ENCODE measurements at regions not wholly inside any gene's neighbourhood (a gene's known extent, or its start where the extent isn't known, plus 50 kb on each side); places are given as distances from the start of the nearest gene placed in this dataset.

GRCh38 chr18:70453058-70453775 lies 164.4 kb downstream of the SOCS6 start:
- 21% methylated on average over 9 of the region's 12 CpGs for WGBS (ENCODE audit: low lambda C conversion rate)
- peak; percentile 71 for ATAC-seq
- BruUV-seq (replicated peaks), result no TSS peak

GRCh38 chr18:70452501-70452900 lies 163.7 kb downstream of the SOCS6 start:
- Histone ChIP-seq H3K27me3 (ENCODE audit: control insufficient read depth in 1 of 2, insufficient read depth in 2 of 2, low read length in 2 of 2) (no peaks in the 10 kb centered on the region), H3K9ac (ENCODE audit: insufficient read depth, low read depth, low read length) (no peak overlapping the region), H3K4me1 (ENCODE audit: insufficient read depth, low read length) (peaks cover 29% of the 10 kb centered on the region), H3K36me3 (replicated peaks in 1 of 2; ENCODE audit: control insufficient read depth in 1 of 2, insufficient read depth in 2 of 2, low read length in 2 of 2) (no peaks in the 10 kb centered on the region), H3K4me2 (ENCODE audit: low read depth, low read length) (peak overlapping the region; percentile 22), H2AFZ (ENCODE audit: low read length) (no peak overlapping the region), H3K79me2 (ENCODE audit: insufficient read depth, low read length) (no peaks in the 10 kb centered on the region), H3K27ac (ENCODE audit: extremely low read length, insufficient read depth, low read length) (no peak overlapping the region), H3K9me3 (ENCODE audit: low read length) (no peaks in the 10 kb centered on the region), H3K4me3 (replicated peaks in 1 of 3; ENCODE audit: insufficient read depth in 1 of 3, low read depth in 2 of 3, low read length in 3 of 3) (0 out of 6 replicates have a peak overlapping the region, but pooled peaks of 1 of the 3 experiments have one; percentile 16), H4K20me1 (ENCODE audit: insufficient read depth, low read length) (no peaks in the 10 kb centered on the region)
- in situ Hi-C loops (cut with HindIII; ENCODE audit: extremely low pct_ligation_motif_present, low pct_unique_long_range_greater_than_20kb), result loop anchor here (5.0 kb wide), 1 partner anchor 280 kb away; no protein-coding TSS in a partner anchor
- intact Hi-C loops (cut with micrococcal nuclease; ENCODE audit: unreplicated experiment), result no loop called here
- BruUV-seq (replicated peaks), result no TSS peak
- DNase-seq (ENCODE audit: low spot score), result no peak
- CTCF ChIA-PET (ENCODE audit: low intra/inter-chr PET ratio, low total read pairs), result interaction anchor here (1.7 kb wide), 1 partner anchor 256 kb away, joined by 5 read pairs; no protein-coding TSS in a partner anchor
- 48% methylated on average over 14 of the region's 14 CpGs for WGBS (ENCODE audit: low lambda C conversion rate)
- ATAC-seq, result peak; percentile 75
- FAIRE-seq, result no peak
- POLR2A ChIA-PET, result interaction anchor here (1.1 kb wide), 1 partner anchor 76 kb away, joined by 4 read pairs; no protein-coding TSS in a partner anchor
- TF ChIP-seq ZFP91 (CRISPR knock-in tag; IDR thresholded peaks at IDR 0.05; ENCODE audit: borderline replicate concordance), result peak; percentile 31; the same call in 1 of the 2 replicates
- 0 out of 2 replicates have a peak, but pooled peaks have one; percentile 11 for TF ChIP-seq ZNF687 (CRISPR knock-in tag; IDR thresholded peaks at IDR 0.05)
- TF ChIP-seq RFX1 (IDR thresholded peaks at IDR 0.05), result peak; percentile 61
- TF ChIP-seq GABPA (IDR thresholded peaks at IDR 0.05; ENCODE audit: low read depth, low read length), result no peak
- TF ChIP-seq GABPA (CRISPR knock-in tag; IDR thresholded peaks at IDR 0.05; ENCODE audit: low read depth), result peak; percentile 43; the same call in 1 of the 2 replicates
- peak; percentile 64 for TF ChIP-seq RFX3 (CRISPR knock-in tag; IDR thresholded peaks at IDR 0.05)
- no peak for TF ChIP-seq MTERF4 (CRISPR knock-in tag; IDR thresholded peaks at IDR 0.05)

More at GRCh38 chr18:70453058-70453775, 164.4 kb downstream of the SOCS6 start:
- ChIA-PET POLR2A (interaction anchor here (1.1 kb wide), 1 partner anchor 77 kb away, joined by 4 read pairs; no protein-coding TSS in a partner anchor), CTCF (ENCODE audit: low intra/inter-chr PET ratio, low total read pairs) (interaction anchor here (1.7 to 2.6 kb wide), 2 partner anchors 257 to 281 kb away, joined by 5 to 15 read pairs; no protein-coding TSS in a partner anchor)
- Histone ChIP-seq H3K4me1 (ENCODE audit: insufficient read depth, low read length) (peaks cover 29% of the 10 kb centered on the region), H3K9me3 (ENCODE audit: low read length) (no peaks in the 10 kb centered on the region), H3K9ac (ENCODE audit: insufficient read depth, low read depth, low read length) (no peak overlapping the region), H3K4me3 (replicated peaks in 1 of 3; ENCODE audit: insufficient read depth in 1 of 3, low read depth in 2 of 3, low read length in 3 of 3) (peak overlapping the region in 1 of 3 experiments; percentile 16; a peak in 1 of 6 replicates), H3K79me2 (ENCODE audit: insufficient read depth, low read length) (no peaks in the 10 kb centered on the region), H2AFZ (ENCODE audit: low read length) (no peak overlapping the region), H3K27ac (ENCODE audit: extremely low read length, insufficient read depth, low read length) (no peak overlapping the region), H4K20me1 (ENCODE audit: insufficient read depth, low read length) (no peaks in the 10 kb centered on the region), H3K27me3 (ENCODE audit: control insufficient read depth in 1 of 2, insufficient read depth in 2 of 2, low read length in 2 of 2) (no peaks in the 10 kb centered on the region), H3K4me2 (ENCODE audit: low read depth, low read length) (peak overlapping the region; percentile 22), H3K36me3 (replicated peaks in 1 of 2; ENCODE audit: control insufficient read depth in 1 of 2, insufficient read depth in 2 of 2, low read length in 2 of 2) (no peaks in the 10 kb centered on the region)
- no peak for DNase-seq (ENCODE audit: low spot score)
- intact Hi-C loops (cut with micrococcal nuclease; ENCODE audit: unreplicated experiment) (no loop called here), in situ Hi-C loops (cut with HindIII; ENCODE audit: extremely low pct_ligation_motif_present, low pct_unique_long_range_greater_than_20kb) (loop anchor here (5.0 kb wide), 1 partner anchor 281 kb away; no protein-coding TSS in a partner anchor)
- peak; percentile 70 for FAIRE-seq
- TF ChIP-seq CEBPB (IDR thresholded peaks at IDR 0.05; ENCODE audit: borderline replicate concordance, low read depth, low read length) (peak; percentile 96), ZNF234 (CRISPR knock-in tag; conservative IDR thresholded peaks at IDR 0.05) (no peak), ZNF350 (CRISPR knock-in tag; IDR thresholded peaks at IDR 0.05; ENCODE audit: borderline replicate concordance, low read depth) (no peak), CEBPG (CRISPR knock-in tag; IDR thresholded peaks at IDR 0.05) (peak; percentile 86)

Data from HepG2 (cell line).